ENCODE measurements at regions not wholly inside any gene's neighbourhood (a gene's known extent, or its start where the extent isn't known, plus 50 kb on each side); places are given as distances from the start of the nearest gene placed in this dataset.
A peak's percentile ranks its signal among the peaks of the same experiment; 100 is the strongest.

- TF ChIP-seq REST (IDR thresholded peaks at IDR 0.05; ENCODE audit: low read depth, low read length) (no peak), FOXK2 (IDR thresholded peaks at IDR 0.05) (no peak), DPF2 (IDR thresholded peaks at IDR 0.05) (0 out of 2 replicates have a peak, but pooled peaks have one; percentile 38), NR2C1 (IDR thresholded peaks at IDR 0.05) (no peak), STAT3 (IDR thresholded peaks at IDR 0.05; ENCODE audit: low read depth, low read length) (no peak), ASH2L (IDR thresholded peaks at IDR 0.05; ENCODE audit: borderline replicate concordance, low read depth) (no peak), TCF7 (IDR thresholded peaks at IDR 0.05; ENCODE audit: borderline replicate concordance) (no peak), SPI1 (IDR thresholded peaks at IDR 0.05; ENCODE audit: borderline replicate concordance, insufficient read depth, low read depth, low read length) (peak; percentile 37; the same call in 1 of the 2 replicates), SIN3A (IDR thresholded peaks at IDR 0.05; ENCODE audit: low read depth, low read length) (no peak), ATF2 (IDR thresholded peaks at IDR 0.05; ENCODE audit: low read length) (no peak), ZNF384 (IDR thresholded peaks at IDR 0.05; ENCODE audit: borderline replicate concordance, low read depth, low read length) (no peak), POLR2A (IDR thresholded peaks at IDR 0.05; ENCODE audit: low read depth, low read length) (no peak), BCL3 (IDR thresholded peaks at IDR 0.05; ENCODE audit: borderline replicate concordance, insufficient read depth, low read depth, low read length, poor library complexity, severe bottlenecking) (no peak), BMI1 (IDR thresholded peaks at IDR 0.05; ENCODE audit: borderline replicate concordance) (no peak), PAX5 (IDR thresholded peaks at IDR 0.05; ENCODE audit: borderline replicate concordance, low read depth, low read length) (0 out of 2 replicates have a peak, but pooled peaks have one; percentile 30), HDAC6 (IDR thresholded peaks at IDR 0.05; ENCODE audit: unreplicated experiment) (no peak)
- TF ChIP-seq, protein P1, sequence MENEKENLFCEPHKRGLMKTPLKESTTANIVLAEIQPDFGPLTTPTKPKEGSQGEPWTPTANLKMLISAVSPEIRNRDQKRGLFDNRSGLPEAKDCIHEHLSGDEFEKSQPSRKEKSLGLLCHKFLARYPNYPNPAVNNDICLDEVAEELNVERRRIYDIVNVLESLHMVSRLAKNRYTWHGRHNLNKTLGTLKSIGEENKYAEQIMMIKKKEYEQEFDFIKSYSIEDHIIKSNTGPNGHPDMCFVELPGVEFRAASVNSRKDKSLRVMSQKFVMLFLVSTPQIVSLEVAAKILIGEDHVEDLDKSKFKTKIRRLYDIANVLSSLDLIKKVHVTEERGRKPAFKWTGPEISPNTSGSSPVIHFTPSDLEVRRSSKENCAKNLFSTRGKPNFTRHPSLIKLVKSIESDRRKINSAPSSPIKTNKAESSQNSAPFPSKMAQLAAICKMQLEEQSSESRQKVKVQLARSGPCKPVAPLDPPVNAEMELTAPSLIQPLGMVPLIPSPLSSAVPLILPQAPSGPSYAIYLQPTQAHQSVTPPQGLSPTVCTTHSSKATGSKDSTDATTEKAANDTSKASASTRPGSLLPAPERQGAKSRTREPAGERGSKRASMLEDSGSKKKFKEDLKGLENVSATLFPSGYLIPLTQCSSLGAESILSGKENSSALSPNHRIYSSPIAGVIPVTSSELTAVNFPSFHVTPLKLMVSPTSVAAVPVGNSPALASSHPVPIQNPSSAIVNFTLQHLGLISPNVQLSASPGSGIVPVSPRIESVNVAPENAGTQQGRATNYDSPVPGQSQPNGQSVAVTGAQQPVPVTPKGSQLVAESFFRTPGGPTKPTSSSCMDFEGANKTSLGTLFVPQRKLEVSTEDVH (IDR thresholded peaks at IDR 0.05; ENCODE audit: low read depth, partially characterized antibody): no peak
- TF ChIP-seq, protein P2, sequence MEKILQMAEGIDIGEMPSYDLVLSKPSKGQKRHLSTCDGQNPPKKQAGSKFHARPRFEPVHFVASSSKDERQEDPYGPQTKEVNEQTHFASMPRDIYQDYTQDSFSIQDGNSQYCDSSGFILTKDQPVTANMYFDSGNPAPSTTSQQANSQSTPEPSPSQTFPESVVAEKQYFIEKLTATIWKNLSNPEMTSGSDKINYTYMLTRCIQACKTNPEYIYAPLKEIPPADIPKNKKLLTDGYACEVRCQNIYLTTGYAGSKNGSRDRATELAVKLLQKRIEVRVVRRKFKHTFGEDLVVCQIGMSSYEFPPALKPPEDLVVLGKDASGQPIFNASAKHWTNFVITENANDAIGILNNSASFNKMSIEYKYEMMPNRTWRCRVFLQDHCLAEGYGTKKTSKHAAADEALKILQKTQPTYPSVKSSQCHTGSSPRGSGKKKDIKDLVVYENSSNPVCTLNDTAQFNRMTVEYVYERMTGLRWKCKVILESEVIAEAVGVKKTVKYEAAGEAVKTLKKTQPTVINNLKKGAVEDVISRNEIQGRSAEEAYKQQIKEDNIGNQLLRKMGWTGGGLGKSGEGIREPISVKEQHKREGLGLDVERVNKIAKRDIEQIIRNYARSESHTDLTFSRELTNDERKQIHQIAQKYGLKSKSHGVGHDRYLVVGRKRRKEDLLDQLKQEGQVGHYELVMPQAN (conservative IDR thresholded peaks at IDR 0.05): no peak
Observed at GRCh38 chr7:32259931-32260596, 189.9 kb upstream of the PDE1C start (continued).
